Adrenal gland (tissue), 9 donors: ENCODE measurements at regions not wholly inside any gene's neighbourhood (a gene's known extent, or its start where the extent isn't known, plus 50 kb on each side); places are given as distances from the start of the nearest gene placed in this dataset.
A peak's percentile ranks its signal among the peaks of the same experiment; 100 is the strongest.

Experiments
- DNase-seq, 7 donors: peaks; one replicate each; pipeline ENCODE4 v3.0.0-alpha.2; 2019 to 2020
- H3K27ac ChIP-seq, 5 donors: fragments of 200-600 bp; sonication (generic) in 4 of 5; 1 replicate in 3 of 5; 2 replicates in 2 of 5; pipeline versions ENCODE4 v1.5.1 to v1.8.0; 2016 to 2020; ENCODE audit warnings: mild to moderate bottlenecking in 1 of 5
- H3K27me3 ChIP-seq: fragments of 200-600 bp; 2 replicates; pipeline ENCODE4 v1.8.0; 2021
- H3K36me3 ChIP-seq, 2 donors: fragments of 200-600 bp; replicated peaks in 1 of 2; 1 replicate in 1 of 2; 2 replicates in 1 of 2; pipeline versions ENCODE4 v1.5.1 to v1.8.0; 2018 to 2022
- H3K4me1 ChIP-seq, 2 donors: fragments of 200-600 bp; replicated peaks in 1 of 2; 1 replicate in 1 of 2; 2 replicates in 1 of 2; pipeline versions ENCODE4 v1.5.1 to v1.8.0; 2018 to 2021
- H3K4me3 ChIP-seq, 4 donors: fragments of 200-600 bp; sonication (generic) in 3 of 4; one replicate each; pipeline ENCODE4 v1.5.1; 2016 to 2018
- H3K9me3 ChIP-seq, 3 donors: fragments of 200-600 bp; sonication (generic) in 1 of 3; replicated peaks in 1 of 3; 1 replicate in 2 of 3; 2 replicates in 1 of 3; pipeline versions ENCODE4 v1.5.1 to v1.8.0; 2016 to 2021
- CTCF ChIP-seq, 6 experiments: fragments of 450-650 bp in 4 of 6; fragments of 200-600 bp in 2 of 6; sonication (generic) in 1 of 6; IDR thresholded peaks; 1 replicate in 5 of 6; 2 replicates in 1 of 6; pipeline versions ENCODE4 v1.5.1 to v1.8.0; 2016 to 2021; ENCODE audit warnings: antibody characterized with exemption in 6 of 6, mild to moderate bottlenecking in 2 of 6, moderate library complexity in 1 of 6
- POLR2A ChIP-seq, 2 donors: fragments of 450-650 bp; IDR thresholded peaks; one replicate each; pipeline ENCODE4 v1.6.1; 2017; ENCODE audit warnings: antibody characterized with exemption in 2 of 2, mild to moderate bottlenecking in 2 of 2, moderate library complexity in 1 of 2
- WGBS, 4 donors: extraction: QIAGEN DNeasy Blood & Tissue Kit in 2 of 4; methylation state at CpG; one replicate each; pipeline versions ENCODE4 v1.1.5 to v1.1.7; 2013 to 2017; 5-methylcytosine and 5-hydroxymethylcytosine counted together
- intact Hi-C, 2 donors: fragments of 100-400 bp; cut with DNase I; formaldehyde crosslinking; loops; one replicate each; pipeline versions ENCODE4 v1.14.1 to v1.15.0; 2022 to 2023
- donor health status: healthy with polysubstance abuse.
- donor health status: Bipolar disorder and iron deficiency.
- donor health status: DM: yes; HTN: yes; CAD: no.
- donor health status: DM: no; HTN: no; CAD: no.
- donor health status: DM: no; HTN: no; CAD: no.

GRCh38 chr1:218643281-218643680 is 298.1 kb downstream of the TGFB2 start:
- 87 to 94% (median 90%) methylated on average over 4 of the region's 4 CpGs for WGBS, 4 donors
- intact Hi-C loops, result no loop called here
- H3K4me1 ChIP-seq, result no peaks in the 10 kb centered on the region
- no peaks in the 10 kb centered on the region for H3K27me3 ChIP-seq
- no peak overlapping the region for H3K4me3 ChIP-seq
- DNase-seq, result no peak
- no peak overlapping the region for H3K27ac ChIP-seq
- TF ChIP-seq POLR2A (IDR thresholded peaks at IDR 0.05), result no peak
- no peak for TF ChIP-seq CTCF (IDR thresholded peaks at IDR 0.05)
- no peaks in the 10 kb centered on the region for H3K9me3 ChIP-seq
- no peaks in the 10 kb centered on the region for H3K36me3 ChIP-seq

GRCh38 chr1:218643926-218644325 is 298.8 kb downstream of the TGFB2 start:
- H3K4me3 ChIP-seq, result no peak overlapping the region
- no peaks in the 10 kb centered on the region for H3K27me3 ChIP-seq
- H3K36me3 ChIP-seq, result no peaks in the 10 kb centered on the region
- intact Hi-C loops, result no loop called here
- no peaks in the 10 kb centered on the region for H3K4me1 ChIP-seq
- WGBS, 4 donors, result 60 to 71% (median 63%) methylated on average over 2 of the region's 2 CpGs
- H3K9me3 ChIP-seq, result no peaks in the 10 kb centered on the region
- TF ChIP-seq CTCF (IDR thresholded peaks at IDR 0.05), result no peak
- no peak for TF ChIP-seq POLR2A (IDR thresholded peaks at IDR 0.05)
- DNase-seq, result no peak
- no peak overlapping the region for H3K27ac ChIP-seq

- H3K4me1 ChIP-seq, result no peaks in the 10 kb centered on the region
- no peak for DNase-seq
- no peaks in the 10 kb centered on the region for H3K27me3 ChIP-seq
- no peaks in the 10 kb centered on the region for H3K9me3 ChIP-seq
- H3K27ac ChIP-seq, result no peak overlapping the region
- no peaks in the 10 kb centered on the region for H3K36me3 ChIP-seq
- WGBS, 4 donors, result 73 to 81% (median 78%) methylated on average over 4 of the region's 4 CpGs
- intact Hi-C loops, result no loop called here
- no peak for TF ChIP-seq CTCF (IDR thresholded peaks at IDR 0.05)
- TF ChIP-seq POLR2A (IDR thresholded peaks at IDR 0.05), result no peak
- no peak overlapping the region for H3K4me3 ChIP-seq
Observed at GRCh38 chr1:218646288-218646687, 301.2 kb downstream of the TGFB2 start.

GRCh38 chr1:218656301-218657037 is 311.3 kb downstream of the TGFB2 start:
- intact Hi-C loops, result no loop called here
- WGBS, 4 donors, result 73 to 86% (median 80%) methylated on average over 3 of the region's 3 CpGs

More at GRCh38 chr1:218656301-218657037, 311.3 kb downstream of the TGFB2 start:
- H3K27ac ChIP-seq, result no peak overlapping the region
- no peaks in the 10 kb centered on the region for H3K9me3 ChIP-seq
- H3K27me3 ChIP-seq, result no peaks in the 10 kb centered on the region
- peak in 1 of 7 donors; percentile 17 for DNase-seq
- H3K36me3 ChIP-seq, result no peaks in the 10 kb centered on the region
- TF ChIP-seq CTCF (IDR thresholded peaks at IDR 0.05) (no peak), POLR2A (IDR thresholded peaks at IDR 0.05) (no peak)
- no peak overlapping the region for H3K4me3 ChIP-seq
- no peaks in the 10 kb centered on the region for H3K4me1 ChIP-seq
